ENCODE measurements at regions not wholly inside any gene's neighbourhood (a gene's known extent, or its start where the extent isn't known, plus 50 kb on each side); places are given as distances from the start of the nearest gene placed in this dataset.

DNA sequence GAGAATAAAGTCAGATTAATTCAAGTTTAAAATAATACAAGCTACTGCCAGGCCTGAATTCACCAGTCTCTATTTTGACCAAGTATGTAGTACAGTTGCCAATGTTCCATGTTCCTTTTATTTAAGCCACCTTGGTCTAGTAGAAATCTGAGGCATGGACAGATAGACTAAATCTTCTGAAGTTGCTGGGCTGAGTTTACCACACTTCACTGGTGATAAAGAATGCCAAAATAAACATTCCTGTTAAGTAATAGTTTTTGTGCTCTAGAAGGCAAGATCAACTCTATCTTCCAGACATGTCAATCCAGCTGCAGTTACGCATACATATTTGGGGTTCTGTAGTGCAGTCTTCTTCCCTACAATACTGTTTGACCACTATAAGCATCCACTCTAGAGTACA lies 83.9 kb upstream of the C11orf87 start:
- Mint-ChIP-seq H3K4me3 (ENCODE audit: unreplicated experiment) (no peak overlapping the region), H3K27me3 (ENCODE audit: insufficient read depth, unreplicated experiment) (peaks cover 4% of the 10 kb centered on the region), H3K4me1 (ENCODE audit: low read depth, unreplicated experiment) (no peaks in the 10 kb centered on the region), H3K27ac (ENCODE audit: unreplicated experiment) (no peak overlapping the region), H3K36me3 (ENCODE audit: insufficient read depth, unreplicated experiment) (no peaks in the 10 kb centered on the region), H3K9me3 (ENCODE audit: unreplicated experiment) (no peaks in the 10 kb centered on the region)
- no peaks in the 10 kb centered on the region; the same call in 1 of the 2 replicates for H3K9me3 ChIP-seq
- POLR2A ChIA-PET = no interaction called here
- no TSS peak for BruUV-seq (replicated peaks)
- H3K27me3 ChIP-seq (replicated peaks; ENCODE audit: control insufficient read depth, insufficient read depth, low read length) = no peaks in the 10 kb centered on the region; the same call in 1 of the 2 replicates
- no peaks in the 10 kb centered on the region for H3K36me3 ChIP-seq (ENCODE audit: control insufficient read depth, insufficient read depth, low read length)
- DNase-seq = no peak
- H3K4me3 ChIP-seq (ENCODE audit: low read depth, low read length) = no peak overlapping the region
- CTCF ChIA-PET = no interaction called here
- no peaks in the 10 kb centered on the region; the same call in 1 of the 2 replicates for H3K4me1 ChIP-seq
- intact Hi-C loops (cut with micrococcal nuclease; ENCODE audit: unreplicated experiment) = no loop called here
- TF ChIP-seq, protein P1, sequence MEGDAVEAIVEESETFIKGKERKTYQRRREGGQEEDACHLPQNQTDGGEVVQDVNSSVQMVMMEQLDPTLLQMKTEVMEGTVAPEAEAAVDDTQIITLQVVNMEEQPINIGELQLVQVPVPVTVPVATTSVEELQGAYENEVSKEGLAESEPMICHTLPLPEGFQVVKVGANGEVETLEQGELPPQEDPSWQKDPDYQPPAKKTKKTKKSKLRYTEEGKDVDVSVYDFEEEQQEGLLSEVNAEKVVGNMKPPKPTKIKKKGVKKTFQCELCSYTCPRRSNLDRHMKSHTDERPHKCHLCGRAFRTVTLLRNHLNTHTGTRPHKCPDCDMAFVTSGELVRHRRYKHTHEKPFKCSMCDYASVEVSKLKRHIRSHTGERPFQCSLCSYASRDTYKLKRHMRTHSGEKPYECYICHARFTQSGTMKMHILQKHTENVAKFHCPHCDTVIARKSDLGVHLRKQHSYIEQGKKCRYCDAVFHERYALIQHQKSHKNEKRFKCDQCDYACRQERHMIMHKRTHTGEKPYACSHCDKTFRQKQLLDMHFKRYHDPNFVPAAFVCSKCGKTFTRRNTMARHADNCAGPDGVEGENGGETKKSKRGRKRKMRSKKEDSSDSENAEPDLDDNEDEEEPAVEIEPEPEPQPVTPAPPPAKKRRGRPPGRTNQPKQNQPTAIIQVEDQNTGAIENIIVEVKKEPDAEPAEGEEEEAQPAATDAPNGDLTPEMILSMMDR (IDR thresholded peaks at IDR 0.05; ENCODE audit: insufficient read depth in 1 of 2, low read depth in 1 of 2, low read length in 1 of 2, severe bottlenecking in 1 of 2, unreplicated experiment in 1 of 2) = no peak

DNA sequence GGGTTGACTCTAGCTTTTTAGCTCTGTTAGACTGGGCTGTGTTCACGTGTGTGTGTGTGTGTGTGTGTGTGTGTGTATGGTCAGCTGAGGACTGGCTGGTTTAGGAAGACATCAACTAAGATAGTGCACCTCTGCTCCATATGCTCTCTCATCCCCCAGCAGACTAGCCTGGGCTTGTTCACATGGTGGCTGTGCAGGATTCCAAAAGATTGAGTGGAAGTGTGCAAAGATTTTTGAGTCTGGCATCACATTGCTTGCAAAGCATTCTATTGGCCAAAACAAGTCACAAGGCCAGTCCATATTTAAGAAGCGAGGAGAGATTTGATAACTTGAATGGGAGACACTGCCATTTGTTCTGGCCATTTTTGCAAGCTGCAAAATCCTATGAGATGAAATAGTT lies 79.7 kb upstream of the C11orf87 start:
- H3K4me1 Mint-ChIP-seq (ENCODE audit: low read depth, unreplicated experiment) = no peaks in the 10 kb centered on the region
- H3K9me3 Mint-ChIP-seq (ENCODE audit: unreplicated experiment) = no peaks in the 10 kb centered on the region
- no peak overlapping the region for H3K4me3 Mint-ChIP-seq (ENCODE audit: unreplicated experiment)
- no peak overlapping the region for H3K4me3 ChIP-seq (ENCODE audit: low read depth, low read length)
- no peak for DNase-seq
- H3K27me3 Mint-ChIP-seq (ENCODE audit: insufficient read depth, unreplicated experiment) = peaks cover 4% of the 10 kb centered on the region
- TF ChIP-seq, protein P1 (IDR thresholded peaks at IDR 0.05; ENCODE audit: insufficient read depth in 1 of 2, low read depth in 1 of 2, low read length in 1 of 2, severe bottlenecking in 1 of 2, unreplicated experiment in 1 of 2) = no peak
- CTCF ChIA-PET = no interaction called here
- no peaks in the 10 kb centered on the region for H3K36me3 Mint-ChIP-seq (ENCODE audit: insufficient read depth, unreplicated experiment)
- no peaks in the 10 kb centered on the region; the same call in 1 of the 2 replicates for H3K9me3 ChIP-seq
- no peaks in the 10 kb centered on the region for H3K27me3 ChIP-seq (replicated peaks; ENCODE audit: control insufficient read depth, insufficient read depth, low read length)
- no peaks in the 10 kb centered on the region; the same call in 1 of the 2 replicates for H3K4me1 ChIP-seq
- intact Hi-C loops (cut with micrococcal nuclease; ENCODE audit: unreplicated experiment) = no loop called here
- POLR2A ChIA-PET = no interaction called here
- H3K27ac Mint-ChIP-seq (ENCODE audit: unreplicated experiment) = no peak overlapping the region
- BruUV-seq (replicated peaks) = no TSS peak
- H3K36me3 ChIP-seq (ENCODE audit: control insufficient read depth, insufficient read depth, low read length) = no peaks in the 10 kb centered on the region

DNA sequence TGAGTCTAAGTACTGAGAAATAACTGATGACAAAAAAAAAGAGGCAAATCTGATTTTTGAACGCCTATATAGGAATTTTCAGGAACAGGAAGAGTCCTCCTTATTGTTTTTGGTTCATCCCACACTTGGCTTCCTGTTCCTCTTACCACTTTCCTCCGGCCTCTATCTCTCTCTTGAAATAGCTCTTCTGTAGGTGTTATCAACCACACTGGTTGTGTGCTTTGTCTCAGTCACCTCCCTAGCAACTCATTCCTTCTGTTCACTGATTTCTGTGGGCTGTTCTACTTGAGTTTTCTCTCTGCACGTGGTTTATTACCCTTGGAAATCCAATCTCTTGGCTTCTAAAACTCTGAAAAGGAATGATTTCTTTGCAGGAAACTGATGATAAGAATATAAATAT lies 78.7 kb upstream of the C11orf87 start:
- intact Hi-C loops (cut with micrococcal nuclease; ENCODE audit: unreplicated experiment) = no loop called here
- ChIA-PET POLR2A (no interaction called here), CTCF (no interaction called here)
- no peaks in the 10 kb centered on the region for H3K4me1 Mint-ChIP-seq (ENCODE audit: low read depth, unreplicated experiment)
- Histone ChIP-seq H3K27me3 (replicated peaks; ENCODE audit: control insufficient read depth, insufficient read depth, low read length) (no peaks in the 10 kb centered on the region), H3K4me3 (ENCODE audit: low read depth, low read length) (no peak overlapping the region), H3K9me3 (no peaks in the 10 kb centered on the region; the same call in 1 of the 2 replicates), H3K36me3 (ENCODE audit: control insufficient read depth, insufficient read depth, low read length) (no peaks in the 10 kb centered on the region), H3K4me1 (no peaks in the 10 kb centered on the region; the same call in 1 of the 2 replicates)
- TF ChIP-seq, protein P1 (IDR thresholded peaks at IDR 0.05; ENCODE audit: insufficient read depth in 1 of 2, low read depth in 1 of 2, low read length in 1 of 2, severe bottlenecking in 1 of 2, unreplicated experiment in 1 of 2) = no peak
- no peaks in the 10 kb centered on the region for H3K36me3 Mint-ChIP-seq (ENCODE audit: insufficient read depth, unreplicated experiment)
- no peak overlapping the region for H3K4me3 Mint-ChIP-seq (ENCODE audit: unreplicated experiment)
- no TSS peak for BruUV-seq (replicated peaks)
- H3K27ac Mint-ChIP-seq (ENCODE audit: unreplicated experiment) = no peak overlapping the region
- DNase-seq = no peak
- no peaks in the 10 kb centered on the region for H3K9me3 Mint-ChIP-seq (ENCODE audit: unreplicated experiment)
- peaks cover 8% of the 10 kb centered on the region for H3K27me3 Mint-ChIP-seq (ENCODE audit: insufficient read depth, unreplicated experiment)
